ENCODE measurements at regions not wholly inside any gene's neighbourhood (a gene's known extent, or its start where the extent isn't known, plus 50 kb on each side); places are given as distances from the start of the nearest gene placed in this dataset.
"Not testable (repeated sequence)": the region's sequence is repeated elsewhere in the genome, so short reads cannot be mapped to it uniquely, and the experiment has no call there.

GRCh38 chr11:122412581-122412980 is 242.9 kb upstream of the UBASH3B start:
- no peak overlapping the region for H3K4me3 ChIP-seq
- H3K27ac ChIP-seq, result no peak overlapping the region

DNA sequence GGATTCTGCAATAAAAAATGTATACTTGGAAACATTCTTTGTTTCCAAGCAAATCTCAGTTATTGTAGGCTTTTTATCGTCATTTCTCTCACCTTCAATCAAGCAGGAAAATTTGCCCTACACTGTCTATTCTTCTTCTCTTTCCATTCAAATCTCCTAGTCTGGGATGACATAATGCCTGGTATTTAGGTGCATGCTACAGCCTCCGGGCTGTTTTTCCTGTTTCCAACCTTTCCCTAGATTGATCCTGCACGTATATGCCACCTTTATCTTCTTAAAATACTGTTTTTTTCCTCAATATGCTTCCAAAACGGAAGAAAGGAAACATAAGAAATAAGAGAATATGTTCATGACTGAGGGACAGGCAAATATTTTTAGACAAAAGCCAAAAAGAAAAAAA is 249.1 kb upstream of the UBASH3B start:
- Histone ChIP-seq H3K36me3 (no peaks in the 10 kb centered on the region), H3K4me1 (no peaks in the 10 kb centered on the region), H3K9me3 (no peaks in the 10 kb centered on the region), H3K4me3 (no peak overlapping the region), H3K27me3 (no peaks in the 10 kb centered on the region), H3K27ac (no peak overlapping the region)
- intact Hi-C loops (cut with DNase I; ENCODE audit: low total_unique reads), result no loop called here
- no peak for DNase-seq
- TF ChIP-seq CTCF (IDR thresholded peaks at IDR 0.05), result no peak

More at GRCh38 chr11:122412581-122412980, 242.9 kb upstream of the UBASH3B start:
- TF ChIP-seq CTCF (IDR thresholded peaks at IDR 0.05), result no peak
- no peak for DNase-seq
- Histone ChIP-seq H3K36me3 (peaks cover 0 to 6% (median 4%) of the 10 kb centered on the region in 3 donors), H3K9me3 (peaks cover 0 to 26% (median 5%) of the 10 kb centered on the region in 3 donors), H3K27me3 (no peaks in the 10 kb centered on the region), H3K4me1 (no peaks in the 10 kb centered on the region)
- intact Hi-C loops (cut with DNase I; ENCODE audit: low total_unique reads), result no loop called here

DNA sequence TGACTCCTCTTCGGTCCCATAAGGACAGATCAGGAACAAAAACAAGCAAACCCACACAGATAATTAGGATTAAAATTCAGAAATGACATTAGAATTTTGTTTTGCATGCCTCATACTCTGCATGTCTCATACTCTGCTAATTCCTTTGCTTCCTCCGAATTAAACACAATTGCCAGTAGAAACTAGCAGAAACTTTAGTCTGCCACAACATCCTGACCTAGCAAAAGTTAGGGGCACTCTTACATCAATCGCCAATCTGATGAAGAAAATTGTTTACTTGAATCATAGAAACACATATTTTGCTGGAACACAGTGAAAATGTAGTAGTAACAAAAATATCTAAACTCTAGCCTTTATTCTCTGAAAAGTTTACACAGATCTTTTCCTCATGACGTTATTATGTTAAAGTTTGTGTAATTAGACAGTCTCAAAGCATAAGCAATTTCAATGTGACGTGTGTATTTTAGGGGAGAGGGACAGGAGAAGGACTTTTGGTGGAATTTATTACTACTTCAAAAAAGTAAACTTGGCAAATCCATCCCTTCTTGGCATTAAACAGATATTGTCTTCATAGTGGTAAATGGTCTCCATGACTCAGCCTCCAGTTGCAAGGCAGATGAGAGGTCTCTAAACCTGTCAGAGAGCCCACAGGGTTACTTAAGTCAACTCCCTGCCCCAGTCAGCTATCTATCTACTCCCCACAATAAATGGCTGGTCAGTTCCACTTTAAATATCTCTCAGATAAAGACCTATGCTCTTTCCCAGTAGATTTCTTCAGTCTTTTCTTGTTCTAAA is 249.8 kb upstream of the UBASH3B start:
- intact Hi-C loops (cut with DNase I; ENCODE audit: low total_unique reads), result no loop called here
- TF ChIP-seq CTCF (IDR thresholded peaks at IDR 0.05), result no peak
- Histone ChIP-seq H3K9me3 (no peaks in the 10 kb centered on the region), H3K4me1 (no peaks in the 10 kb centered on the region), H3K27ac (no peak overlapping the region), H3K36me3 (no peaks in the 10 kb centered on the region), H3K27me3 (no peaks in the 10 kb centered on the region), H3K4me3 (no peak overlapping the region)
- no peak for DNase-seq

- no peak overlapping the region for H3K4me3 ChIP-seq
- no peak for TF ChIP-seq CTCF (IDR thresholded peaks at IDR 0.05)
- H3K27me3 ChIP-seq, result no peaks in the 10 kb centered on the region
- H3K4me1 ChIP-seq, result no peaks in the 10 kb centered on the region
- no peak for DNase-seq
- no peak overlapping the region for H3K27ac ChIP-seq
- intact Hi-C loops (cut with DNase I; ENCODE audit: low total_unique reads), result no loop called here
- H3K36me3 ChIP-seq, result no peaks in the 10 kb centered on the region
- no peaks in the 10 kb centered on the region for H3K9me3 ChIP-seq
These were observed 251.0 kb upstream of the UBASH3B start for GRCh38 chr11:122404571-122404970.

DNA sequence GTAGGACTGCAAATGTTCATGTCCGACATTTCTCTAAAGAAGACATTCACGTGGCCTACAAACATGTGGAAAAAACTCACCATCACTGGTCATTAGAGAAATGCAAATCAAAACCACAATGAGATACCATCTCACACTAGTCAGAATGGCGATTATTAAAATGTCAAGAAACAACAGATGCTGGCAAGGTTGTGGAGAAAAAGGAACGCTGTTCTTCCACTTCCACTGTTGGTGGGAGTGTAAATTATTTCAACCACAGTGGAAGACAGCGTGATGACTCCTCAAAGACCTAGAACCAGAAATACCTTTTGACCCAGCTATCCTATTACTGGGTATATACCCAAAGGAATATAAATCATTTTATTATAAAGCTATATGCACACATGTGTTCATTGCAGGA is 253.9 kb upstream of the UBASH3B start:
- H3K27ac ChIP-seq; H3K4me3 ChIP-seq; H3K27me3 ChIP-seq; intact Hi-C loops (cut with DNase I; ENCODE audit: low total_unique reads); H3K36me3 ChIP-seq; DNase-seq; H3K4me1 ChIP-seq; H3K9me3 ChIP-seq: not testable (repeated sequence)

DNA sequence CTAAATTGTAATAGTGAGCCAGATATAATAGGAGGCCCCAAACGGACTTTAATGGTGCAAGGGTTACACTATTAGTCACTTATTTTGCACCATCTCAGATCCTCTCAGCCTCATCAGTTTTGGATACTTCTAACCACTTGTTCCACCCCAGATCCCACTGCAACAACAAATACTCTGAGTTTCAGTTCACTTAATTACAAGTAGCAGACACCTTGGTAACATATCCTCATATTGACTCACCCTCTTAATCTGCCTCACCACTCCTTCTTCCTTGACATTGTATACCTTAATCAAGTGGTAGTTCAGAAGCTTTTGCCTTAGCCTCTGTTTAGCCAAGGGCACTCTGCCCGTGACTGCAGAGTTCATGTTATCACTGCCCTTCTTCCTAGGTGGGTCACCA is 256.1 kb upstream of the UBASH3B start:
- H3K9me3 ChIP-seq, result no peaks in the 10 kb centered on the region
- TF ChIP-seq CTCF (IDR thresholded peaks at IDR 0.05), result no peak
- no peak overlapping the region for H3K27ac ChIP-seq
- H3K27me3 ChIP-seq, result no peaks in the 10 kb centered on the region
- no peak for DNase-seq
- no peaks in the 10 kb centered on the region for H3K36me3 ChIP-seq
- H3K4me3 ChIP-seq, result no peak overlapping the region
- H3K4me1 ChIP-seq, result no peaks in the 10 kb centered on the region
- intact Hi-C loops (cut with DNase I; ENCODE audit: low total_unique reads), result no loop called here

All from tibial artery (tissue), 4 donors.